Kidney (tissue), 13 donors: ENCODE measurements at regions not wholly inside any gene's neighbourhood (a gene's known extent, or its start where the extent isn't known, plus 50 kb on each side); places are given as distances from the start of the nearest gene placed in this dataset.

Experiments used
- DNase-seq, 5 donors: peaks; one replicate each; pipeline ENCODE4 v3.0.0-alpha.2; 2013 to 2020
- FAIRE-seq: peaks from 2 replicates; lab custom pipeline; 2012; peaks lifted over from hg19 to GRCh38; lab: Jason Lieb, UNC
- H3K27ac ChIP-seq, 2 donors: one replicate each; pipeline ENCODE4 v1.7.0; 2013; ENCODE audit warnings: low read depth in 2 of 2, low read length in 2 of 2, inconsistent platforms in 1 of 2
- H3K27me3 ChIP-seq: one replicate; pipeline ENCODE4 v1.7.1; 2013; ENCODE audit warnings: low read length, inconsistent platforms; ENCODE audit not compliant: control insufficient read depth, insufficient read depth
- H3K36me3 ChIP-seq, 3 donors: one replicate each; pipeline versions ENCODE4 v1.7.0 to v1.7.1; 2013; ENCODE audit warnings: low read length in 3 of 3, control low read depth in 1 of 3, inconsistent platforms in 1 of 3; ENCODE audit not compliant: insufficient read depth in 3 of 3, control insufficient read depth in 2 of 3
- H3K4me1 ChIP-seq, 3 donors: one replicate each; pipeline versions ENCODE4 v1.7.0 to v1.7.1; 2013; ENCODE audit warnings: low read length in 3 of 3, inconsistent platforms in 1 of 3, low read depth in 1 of 3; ENCODE audit not compliant: control insufficient read depth in 2 of 3, insufficient read depth in 2 of 3
- H3K4me3 ChIP-seq, 3 donors: one replicate each; pipeline versions ENCODE4 v1.7.0 to v1.8.1; 2013; ENCODE audit warnings: low read length in 3 of 3, control low read depth in 1 of 3, inconsistent platforms in 1 of 3
- H3K9ac ChIP-seq, 3 donors: one replicate each; pipeline versions ENCODE4 v1.7.0 to v1.7.1; 2013; ENCODE audit warnings: low read length in 3 of 3, control low read depth in 1 of 3, inconsistent platforms in 1 of 3
- H3K9me3 ChIP-seq, 3 donors: one replicate each; pipeline versions ENCODE4 v1.7.0 to v1.7.1; 2013; ENCODE audit warnings: low read length in 3 of 3, control low read depth in 1 of 3, inconsistent platforms in 1 of 3; ENCODE audit not compliant: control insufficient read depth in 2 of 3, insufficient read depth in 1 of 3
- CTCF ChIP-seq: IDR thresholded peaks from 3 replicates; pipeline ENCODE4 v1.5.1; 2012; ENCODE audit warnings: mild to moderate bottlenecking, moderate library complexity, borderline replicate concordance; ENCODE audit not compliant: insufficient read depth; ENCODE audit errors: extremely low read depth
- intact Hi-C: fragments of 100-400 bp; cut with DNase I; formaldehyde crosslinking; loops from one replicate; pipeline ENCODE4 v1.11.1; 2022
- donor health status: control.
- donor health status: control.
- donor health status: control.
- donor health status: control.
- donor health status: control.
- donor health status: DM: yes; HTN: yes; CAD: no.
- donor health status: Normal renal cell carcinoma (clear cell type).

GRCh38 chr1:30029677-30030076, 693.7 kb downstream of the MATN1 start:
- Histone ChIP-seq H3K27ac (no peak overlapping the region), H3K4me1 (no peaks in the 10 kb centered on the region), H3K4me3 (no peak overlapping the region), H3K27me3 (no peaks in the 10 kb centered on the region), H3K9ac (no peak overlapping the region), H3K9me3 (no peaks in the 10 kb centered on the region), H3K36me3 (no peaks in the 10 kb centered on the region)
- intact Hi-C loops = no loop called here
- TF ChIP-seq CTCF = no peak
- DNase-seq (no peak), FAIRE-seq (no peak)

GRCh38 chr1:30028939-30029338, 694.4 kb downstream of the MATN1 start:
- H3K4me1 ChIP-seq = no peaks in the 10 kb centered on the region
- no peak overlapping the region for H3K4me3 ChIP-seq
- DNase-seq (no peak), FAIRE-seq (no peak)
- no peaks in the 10 kb centered on the region for H3K36me3 ChIP-seq
- H3K27ac ChIP-seq = no peak overlapping the region
- no peaks in the 10 kb centered on the region for H3K27me3 ChIP-seq
- H3K9ac ChIP-seq = no peak overlapping the region
- no peak for TF ChIP-seq CTCF
- H3K9me3 ChIP-seq = no peaks in the 10 kb centered on the region
- intact Hi-C loops = no loop called here

GRCh38 chr1:30028283-30028682, 695.1 kb downstream of the MATN1 start:
- no peaks in the 10 kb centered on the region for H3K36me3 ChIP-seq
- DNase-seq = peak in 1 of 5 donors; percentile 30
- FAIRE-seq = no peak

More at GRCh38 chr1:30028283-30028682, 695.1 kb downstream of the MATN1 start:
- Histone ChIP-seq H3K27me3 (no peaks in the 10 kb centered on the region), H3K9me3 (no peaks in the 10 kb centered on the region), H3K27ac (no peak overlapping the region), H3K4me3 (no peak overlapping the region), H3K4me1 (no peaks in the 10 kb centered on the region), H3K9ac (no peak overlapping the region)
- intact Hi-C loops = no loop called here
- no peak for TF ChIP-seq CTCF
